CD4-positive, alpha-beta T cell treated with Interleukin-6 for 4 hours (primary cell): ENCODE measurements at regions not wholly inside any gene's neighbourhood (a gene's known extent, or its start where the extent isn't known, plus 50 kb on each side); places are given as distances from the start of the nearest gene placed in this dataset.
A peak's percentile ranks its signal among the peaks of the same experiment; 100 is the strongest.
"Not testable (repeated sequence)": the region's sequence is repeated elsewhere in the genome, so short reads cannot be mapped to it uniquely, and the experiment has no call there.

Experiments
- DNase-seq: peaks from one replicate; pipeline ENCODE4 v3.0.0-alpha.2; 2020; ENCODE audit warnings: mixed read lengths

GRCh38 chr13:33676045-33676989 lies 141.6 kb upstream of the RFC3 start:
- peak; percentile 3 for DNase-seq

GRCh38 chr13:33677215-33677614 lies 140.7 kb upstream of the RFC3 start:
- no peak for DNase-seq

DNA sequence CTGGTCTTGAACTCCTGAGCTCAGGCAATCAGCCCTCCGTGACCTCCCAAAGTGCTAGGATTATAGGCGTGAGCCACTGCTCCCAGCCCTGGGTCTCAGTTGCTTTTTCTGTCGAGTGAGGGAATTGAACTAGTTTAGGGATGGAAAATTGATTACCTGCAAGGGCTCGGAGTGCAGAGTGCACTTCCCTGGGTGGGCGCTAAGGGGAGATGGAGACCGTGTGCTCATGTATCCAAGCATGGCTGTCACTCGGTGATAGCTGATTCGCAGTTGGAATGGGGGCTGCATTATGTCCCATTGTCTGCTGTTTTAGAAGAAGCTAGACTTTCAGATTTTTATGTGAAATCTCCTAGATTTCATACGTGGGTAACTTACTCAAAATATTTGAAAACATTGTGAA lies 139.9 kb upstream of the RFC3 start:
- DNase-seq, result no peak

DNA sequence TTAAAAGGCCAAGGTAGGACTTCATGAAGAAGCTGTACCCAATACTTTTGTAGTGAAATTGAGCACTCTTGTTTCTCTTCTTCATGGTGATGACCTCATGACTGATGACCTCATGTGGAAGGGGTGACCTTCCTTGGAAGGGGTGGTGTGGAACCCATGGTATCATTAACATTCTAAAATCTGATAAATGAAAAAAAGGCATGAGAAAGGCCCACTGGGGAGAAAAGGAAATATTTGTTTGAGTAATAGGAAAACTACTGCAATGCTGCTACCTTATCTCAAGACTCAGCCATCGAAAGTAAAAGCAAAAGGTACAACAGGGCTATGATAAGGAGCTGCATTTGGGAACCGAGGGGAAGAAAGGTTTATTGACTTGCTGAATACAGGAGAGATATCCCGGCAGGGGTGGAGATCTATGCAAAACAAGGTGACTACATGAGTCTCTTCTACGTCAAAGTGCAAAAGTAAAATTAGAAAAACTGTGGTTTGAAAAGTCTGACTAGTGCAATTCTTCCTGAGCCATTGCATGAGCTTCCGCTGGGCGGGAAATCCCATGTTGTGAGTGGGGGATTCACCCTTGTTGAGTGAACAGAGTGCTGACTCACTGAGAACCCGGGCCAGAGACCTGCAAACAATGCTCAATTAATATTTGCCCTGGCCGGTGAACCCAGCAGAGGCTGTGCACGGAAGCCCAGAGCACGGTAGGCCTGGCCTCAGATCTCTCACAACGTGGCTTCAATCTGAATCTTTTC lies 138.9 kb upstream of the RFC3 start:
- DNase-seq, result peak; percentile 65

DNA sequence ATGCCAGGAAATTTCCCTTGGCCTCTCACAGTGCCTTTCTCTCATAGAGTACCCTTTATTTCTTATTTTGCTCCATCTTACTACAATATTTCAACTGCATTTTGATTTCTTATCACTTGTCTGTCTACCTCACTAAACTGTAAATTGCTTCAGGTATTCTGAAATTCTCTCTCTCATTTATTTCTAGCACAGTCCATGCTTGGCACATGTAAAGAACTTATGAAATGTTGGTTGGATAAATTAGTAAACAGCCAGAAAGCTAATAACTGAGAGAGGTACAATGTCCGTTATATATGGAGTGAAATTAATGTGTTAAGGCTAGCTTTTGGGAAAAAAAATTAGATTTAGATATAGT lies 138.3 kb upstream of the RFC3 start:
- no peak for DNase-seq

DNA sequence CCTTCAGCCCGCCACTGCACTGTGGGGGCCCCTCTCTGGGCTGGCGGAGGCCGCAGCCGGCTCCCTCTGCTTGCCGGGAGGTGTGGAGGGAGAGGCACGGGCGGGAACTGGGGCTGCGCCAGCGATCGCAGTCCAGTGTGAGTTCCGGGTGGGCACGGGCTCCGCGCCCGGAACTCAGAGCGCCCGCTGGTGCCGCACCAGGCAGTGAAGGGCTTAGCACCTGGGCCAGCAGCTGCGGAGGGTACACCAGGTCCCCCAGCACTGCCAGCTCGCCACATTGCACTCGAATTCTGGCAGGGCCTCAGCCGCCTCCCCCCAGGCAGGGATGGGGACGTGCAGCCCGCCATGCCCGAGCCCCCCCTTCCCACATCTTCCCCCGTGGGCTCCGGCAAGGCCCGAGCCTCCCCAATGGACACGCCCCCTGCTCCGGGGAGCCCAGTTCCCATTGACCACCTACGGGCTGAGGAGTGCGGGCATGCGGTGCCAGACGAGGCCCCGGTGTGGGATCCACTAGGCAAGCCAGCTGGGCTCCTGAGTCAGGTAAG lies 135.9 kb upstream of the RFC3 start:
- no peak for DNase-seq

- not testable (repeated sequence) for DNase-seq
Measured at GRCh38 chr13:33682646-33683045, 135.3 kb upstream of the RFC3 start.

DNA sequence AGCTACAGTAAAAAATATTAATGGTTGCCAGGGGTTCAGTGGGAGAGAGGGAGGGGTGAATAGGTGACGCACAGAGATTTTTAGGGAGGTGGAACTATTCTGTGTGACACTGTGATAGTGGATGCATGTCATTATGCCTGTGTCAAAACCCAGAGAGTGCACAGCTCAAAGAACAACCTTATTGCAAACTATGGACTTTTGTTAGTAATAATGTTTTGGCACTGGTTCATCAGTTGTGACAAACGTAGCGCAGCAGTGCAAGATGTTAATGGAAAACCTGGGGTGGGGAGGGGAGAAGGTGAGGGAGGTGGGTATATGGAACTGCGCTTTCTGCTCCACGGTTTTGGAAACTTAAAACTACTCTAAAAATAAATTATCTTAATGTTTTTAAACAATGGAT lies 134.6 kb upstream of the RFC3 start:
- no peak for DNase-seq

DNA sequence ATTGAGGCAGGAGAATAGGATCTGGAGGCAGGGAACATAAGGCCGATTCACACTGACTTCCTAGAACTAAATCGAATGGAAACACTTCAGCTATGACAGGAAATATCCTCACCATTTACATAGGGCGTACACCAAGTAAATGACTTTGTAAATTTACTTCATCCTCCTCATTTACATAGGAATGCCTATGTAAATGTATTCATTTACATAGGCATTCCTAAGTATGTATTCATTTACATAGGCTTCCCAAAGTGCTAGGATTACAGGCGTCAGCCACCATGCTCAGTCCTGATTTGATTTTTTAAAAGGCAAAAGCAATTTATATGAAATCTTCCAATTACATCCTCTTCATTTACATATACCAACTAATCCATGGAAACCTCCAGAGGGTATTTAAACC lies 133.1 kb upstream of the RFC3 start:
- DNase-seq, result no peak

DNA sequence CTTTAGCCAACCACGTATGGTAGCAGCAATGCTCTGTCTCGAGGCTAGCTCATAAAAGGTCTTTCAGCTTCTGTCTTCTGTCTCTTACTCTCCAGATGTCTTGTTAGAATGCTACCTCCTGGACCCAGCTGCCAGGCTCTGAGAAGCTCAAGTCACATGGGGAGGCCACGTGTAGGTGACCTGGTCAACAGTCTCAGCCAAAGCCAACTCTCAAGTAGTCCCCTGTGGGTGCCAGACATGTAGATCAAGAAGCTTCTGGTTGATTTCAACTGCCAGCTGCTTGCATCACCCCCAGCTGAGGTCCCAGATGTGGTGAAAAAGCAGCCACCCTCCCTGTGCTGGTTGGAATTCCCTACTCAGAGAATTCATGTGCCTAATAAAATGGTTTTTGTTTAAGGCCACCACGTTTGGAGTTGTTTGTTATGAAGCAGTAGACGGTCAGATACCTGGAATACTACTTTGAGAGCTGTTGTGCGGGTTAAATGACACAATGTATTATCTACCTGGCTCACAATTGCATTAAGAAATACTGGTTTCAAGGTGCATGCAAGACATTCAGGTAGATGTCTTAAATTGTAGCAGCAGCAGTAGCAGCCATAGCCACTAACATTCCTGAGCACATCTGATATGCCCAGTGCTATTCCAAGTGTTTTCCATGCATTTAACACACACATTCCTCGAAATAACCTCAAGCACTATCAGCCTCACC lies 131.0 kb upstream of the RFC3 start:
- DNase-seq, result no peak

DNA sequence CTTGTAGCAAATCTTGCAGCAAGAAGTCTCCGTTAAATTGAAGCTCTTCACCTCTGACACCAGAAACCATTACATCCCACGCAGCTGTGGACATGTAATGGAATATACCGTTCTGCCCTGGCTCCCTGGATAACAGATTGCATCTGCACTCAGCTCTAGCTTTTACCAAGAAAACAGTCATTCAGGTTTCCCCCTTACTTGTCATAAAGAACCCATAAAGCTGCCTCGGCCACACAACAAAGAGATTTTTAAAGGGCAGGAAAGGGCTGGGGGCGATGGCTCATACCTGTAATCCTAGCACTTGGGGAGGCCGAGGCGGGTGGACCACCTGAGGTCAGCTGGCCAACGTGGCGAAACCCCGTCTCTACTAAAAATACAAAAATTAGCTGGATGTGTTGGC lies 127.6 kb upstream of the RFC3 start:
- DNase-seq, result no peak

- no peak for DNase-seq
Measured at GRCh38 chr13:33691980-33692379, 126.0 kb upstream of the RFC3 start.

- DNase-seq, result no peak
Measured at GRCh38 chr13:33692531-33692930, 125.4 kb upstream of the RFC3 start.

GRCh38 chr13:33694546-33694945 lies 123.4 kb upstream of the RFC3 start:
- no peak for DNase-seq

- DNase-seq, result no peak
Measured at GRCh38 chr13:33696530-33696929, 121.4 kb upstream of the RFC3 start.

DNA sequence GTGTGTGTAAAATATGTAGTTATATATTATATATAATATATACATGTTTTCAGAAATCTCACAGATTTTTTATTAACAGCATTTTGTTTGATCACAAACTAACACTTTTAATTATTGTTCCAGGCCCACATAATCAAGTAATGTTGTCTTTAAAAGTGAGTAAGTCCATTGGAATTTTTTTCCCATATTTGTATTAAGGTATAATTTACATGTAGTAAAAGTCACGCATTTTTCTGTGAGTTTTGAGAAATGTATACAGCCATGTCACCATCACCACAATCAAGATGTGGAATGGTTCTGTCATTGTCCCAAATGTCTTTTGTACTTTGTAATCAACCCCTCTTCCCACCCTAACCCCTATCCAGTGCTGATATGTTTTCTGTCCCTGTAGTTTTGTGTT lies 120.0 kb upstream of the RFC3 start:
- no peak for DNase-seq

- no peak for DNase-seq
Measured at GRCh38 chr13:33707449-33707848, 110.5 kb upstream of the RFC3 start.

DNA sequence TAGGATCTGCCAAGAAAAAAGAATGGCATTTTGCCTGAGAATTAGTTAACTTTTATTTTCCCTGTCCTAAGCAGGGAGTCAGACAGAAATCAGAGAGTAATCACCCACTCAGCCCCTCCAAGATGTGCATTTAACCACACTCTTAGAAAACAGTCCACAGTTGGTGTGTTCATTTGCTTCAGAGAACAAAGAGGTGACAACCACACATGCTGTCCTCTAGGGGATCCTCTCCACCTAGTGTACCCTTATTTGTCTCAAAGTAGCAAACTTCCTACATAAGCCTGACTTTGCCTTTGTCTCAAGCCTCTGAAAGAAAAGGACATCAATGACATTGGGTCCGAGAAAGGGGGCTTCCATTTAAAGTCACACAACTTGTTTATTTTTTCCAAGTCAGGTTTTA lies 107.0 kb upstream of the RFC3 start:
- no peak for DNase-seq

DNA sequence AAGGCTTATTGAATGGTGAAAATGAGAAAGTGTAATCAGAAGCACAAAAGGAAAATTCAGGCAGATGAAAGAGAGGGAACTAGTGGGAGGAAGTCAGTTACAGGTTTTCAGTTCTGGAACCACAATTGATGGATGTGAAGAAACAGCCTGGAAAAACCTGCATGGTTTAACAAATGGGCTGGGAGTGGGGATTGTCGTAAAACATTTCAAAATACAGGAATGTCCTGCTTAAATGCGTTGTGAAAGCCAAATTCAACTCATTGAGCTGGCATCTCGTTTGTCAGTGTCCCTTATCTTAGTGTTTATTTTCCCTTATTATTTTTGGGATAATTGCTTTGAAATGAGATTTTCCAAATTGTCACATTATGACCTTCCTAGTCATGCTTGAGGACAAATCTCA lies 106.5 kb upstream of the RFC3 start:
- no peak for DNase-seq

DNA sequence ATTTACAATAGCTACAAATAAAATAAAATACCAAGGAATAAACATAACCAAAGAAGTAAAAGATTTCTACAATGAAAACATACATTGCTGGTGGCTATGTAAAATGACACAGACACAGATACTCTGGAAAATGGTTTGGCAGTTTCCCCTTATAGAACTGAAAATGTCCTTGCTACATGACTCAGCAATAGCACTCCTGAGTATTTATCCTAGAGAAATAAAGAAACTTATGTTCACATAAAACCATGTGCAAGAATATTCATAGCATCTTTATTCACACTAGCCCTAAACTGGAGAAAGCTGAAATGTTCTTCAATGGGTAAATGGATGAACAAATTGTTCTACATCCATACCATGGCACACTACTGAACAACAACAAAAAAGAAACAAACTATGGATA lies 100.2 kb upstream of the RFC3 start:
- DNase-seq, result no peak

DNA sequence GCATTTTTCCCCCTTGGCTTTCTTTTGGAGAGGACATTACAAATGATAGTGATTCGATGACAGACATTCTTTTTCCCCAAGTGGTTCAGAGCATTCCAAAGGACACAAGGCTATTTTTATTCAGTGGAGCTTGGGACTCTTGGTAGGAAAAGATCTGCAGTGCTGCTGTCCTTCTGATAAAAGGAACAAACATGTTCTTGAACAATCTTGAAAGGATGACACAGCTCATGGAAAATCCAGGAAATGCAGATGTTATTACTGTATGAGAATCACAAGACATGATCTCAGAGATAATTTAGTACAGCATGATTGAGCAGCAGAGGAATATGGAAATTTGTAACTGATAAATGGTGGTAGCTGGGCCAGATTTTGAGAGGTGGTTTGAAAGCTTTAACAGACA lies 96.2 kb upstream of the RFC3 start:
- DNase-seq, result no peak

DNA sequence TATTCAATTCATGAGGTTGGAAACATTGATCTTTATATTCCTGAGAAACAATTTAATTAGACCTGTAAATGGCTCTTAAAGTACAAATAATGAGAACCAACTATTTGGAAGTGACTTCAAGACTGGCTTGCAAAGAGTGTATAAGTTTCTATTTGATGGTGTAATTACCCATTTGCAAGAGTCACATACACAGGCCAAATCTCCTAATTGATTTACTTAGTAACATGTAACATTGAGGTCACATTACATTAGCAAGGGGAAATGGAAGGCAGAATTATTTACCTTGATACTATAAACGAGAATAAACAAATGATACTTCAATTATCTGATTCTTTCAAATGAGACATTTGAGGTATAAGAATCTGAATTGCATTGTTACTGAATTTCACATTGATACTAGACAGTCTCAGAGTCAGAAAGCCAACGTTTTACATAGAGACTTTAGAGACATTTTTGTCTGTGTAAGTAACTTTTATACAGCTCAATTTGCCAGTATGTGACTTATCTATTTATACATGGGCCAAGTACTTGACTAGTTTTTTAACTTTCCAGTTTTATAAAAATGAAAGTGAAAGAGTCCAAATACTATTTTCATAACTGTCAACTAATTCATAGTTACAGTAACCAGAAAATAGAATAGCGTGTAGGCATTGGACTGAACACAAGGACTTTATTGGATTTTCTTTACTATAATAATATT lies 95.6 kb upstream of the RFC3 start:
- no peak for DNase-seq

DNA sequence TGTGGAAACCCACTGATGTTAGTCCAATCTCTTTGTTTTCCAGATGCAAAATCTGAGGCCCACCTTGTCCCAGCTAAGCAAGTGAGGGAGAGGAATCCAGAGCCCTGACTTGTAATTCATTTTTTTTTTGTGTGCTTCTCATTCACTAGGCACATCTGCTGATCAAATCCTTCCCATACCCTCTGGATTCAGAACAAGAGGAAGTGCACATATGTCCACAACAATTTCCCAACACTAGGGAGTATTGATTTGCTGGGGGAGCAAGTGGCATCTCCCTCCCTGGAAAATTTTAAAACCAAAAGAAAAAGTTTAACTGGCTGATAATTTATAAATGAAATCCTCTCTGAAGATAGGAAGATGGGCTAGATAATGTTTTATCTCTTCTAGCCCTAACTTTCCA lies 94.6 kb upstream of the RFC3 start:
- DNase-seq, result no peak
